Stimulated activated CD4-positive, alpha-beta T cell treated with anti-CD3 and anti-CD28 coated beads, Interleukin-4, amount 100 ng/mL, for 1 hour (primary cell): ENCODE measurements at regions not wholly inside any gene's neighbourhood (a gene's known extent, or its start where the extent isn't known, plus 50 kb on each side); places are given as distances from the start of the nearest gene placed in this dataset.
"Not testable (repeated sequence)": the region's sequence is repeated elsewhere in the genome, so short reads cannot be mapped to it uniquely, and the experiment has no call there.

ENCODE experiments used
- DNase-seq: peaks from one replicate; pipeline ENCODE4 v3.0.0-alpha.2; 2020

- no peak for DNase-seq
Observed at GRCh38 chr6:170232186-170233002, 58.5 kb downstream of the DLL1 start.

DNA sequence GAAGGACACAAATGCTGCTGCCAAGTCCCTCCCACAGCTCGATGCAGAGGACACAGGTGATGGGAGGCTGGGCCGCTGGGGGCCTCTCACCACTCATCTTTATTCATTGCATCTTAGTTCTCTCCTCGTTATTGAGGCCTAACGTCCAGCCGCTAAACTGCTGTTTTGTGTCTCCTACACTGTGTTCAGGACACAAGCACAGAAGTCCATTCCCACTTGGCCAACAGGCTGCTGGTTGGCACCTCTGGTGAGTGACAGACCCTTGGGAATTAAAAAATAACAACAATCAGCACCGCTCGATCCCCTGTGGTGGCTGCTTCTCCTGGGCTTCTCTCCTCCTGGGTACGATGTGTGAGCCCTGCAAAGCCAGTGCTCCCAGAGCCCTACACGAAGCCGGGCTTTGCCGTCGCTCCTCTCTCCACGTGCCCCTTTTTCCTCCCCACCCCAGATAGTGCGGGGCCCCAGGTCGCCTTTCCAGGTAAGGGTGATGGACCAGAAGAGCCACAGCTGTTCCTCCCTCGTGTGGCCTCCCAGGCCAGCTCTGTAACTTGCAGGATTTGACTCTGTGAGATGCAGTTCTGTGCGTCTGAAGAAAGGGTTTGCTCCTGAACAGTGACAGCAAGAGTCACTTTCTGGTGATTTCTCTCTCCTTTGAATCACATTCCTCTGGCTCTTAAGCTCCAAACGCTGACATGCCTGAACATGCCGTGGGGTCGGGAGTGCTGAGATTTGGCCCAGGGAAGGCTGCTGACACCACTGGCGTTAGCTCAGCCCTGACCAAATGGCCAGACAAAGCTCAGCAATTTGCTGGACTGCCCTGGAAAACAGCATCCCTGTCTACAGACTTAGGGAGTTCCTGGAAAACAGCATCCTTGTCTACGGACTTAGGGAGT is 59.3 kb downstream of the DLL1 start:
- no peak for DNase-seq

DNA sequence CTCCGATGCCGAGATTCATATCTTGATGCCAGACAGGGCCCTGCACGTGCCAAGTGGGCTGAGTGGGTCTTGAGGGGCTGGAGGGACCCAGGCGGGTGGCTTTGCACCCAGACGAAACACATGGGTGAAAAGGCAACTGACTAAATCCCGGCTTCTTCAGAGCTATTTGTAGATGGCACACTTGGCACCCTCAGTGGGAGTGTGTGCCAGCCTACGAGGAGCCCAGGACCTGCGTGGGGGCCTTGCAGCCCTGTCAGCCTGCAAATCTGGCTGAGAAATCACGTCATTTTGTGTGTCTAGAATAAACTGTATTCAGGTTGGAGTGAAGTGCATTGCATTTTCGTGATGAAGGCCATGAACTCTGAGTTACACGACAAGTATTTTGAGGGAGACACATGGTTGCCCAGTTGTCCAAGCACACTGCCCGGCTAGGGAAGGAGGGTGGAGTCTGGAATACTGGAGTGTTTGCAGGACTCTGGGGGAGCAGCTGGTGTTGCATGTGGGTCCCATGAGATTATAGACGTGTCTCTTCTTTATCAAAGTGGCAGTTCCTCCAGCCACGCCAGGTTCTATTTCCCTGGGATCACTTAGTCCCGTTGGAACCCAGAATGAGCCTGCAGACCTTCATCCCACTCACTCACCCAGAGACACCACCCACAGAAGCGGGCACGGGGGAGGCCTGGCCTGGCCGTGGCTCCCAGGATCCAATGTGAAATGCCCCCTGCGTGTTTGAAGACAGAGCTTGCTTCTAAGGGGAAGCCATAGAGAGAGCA is 60.2 kb downstream of the DLL1 start:
- DNase-seq: no peak

GRCh38 chr6:170229851-170230519 is 60.9 kb downstream of the DLL1 start:
- DNase-seq: no peak

GRCh38 chr6:170229396-170229795 is 61.5 kb downstream of the DLL1 start:
- no peak for DNase-seq

- no peak for DNase-seq
Observed at GRCh38 chr6:170228946-170229310, 62.0 kb downstream of the DLL1 start.

GRCh38 chr6:170227996-170228945 is 62.6 kb downstream of the DLL1 start:
- DNase-seq: no peak

DNA sequence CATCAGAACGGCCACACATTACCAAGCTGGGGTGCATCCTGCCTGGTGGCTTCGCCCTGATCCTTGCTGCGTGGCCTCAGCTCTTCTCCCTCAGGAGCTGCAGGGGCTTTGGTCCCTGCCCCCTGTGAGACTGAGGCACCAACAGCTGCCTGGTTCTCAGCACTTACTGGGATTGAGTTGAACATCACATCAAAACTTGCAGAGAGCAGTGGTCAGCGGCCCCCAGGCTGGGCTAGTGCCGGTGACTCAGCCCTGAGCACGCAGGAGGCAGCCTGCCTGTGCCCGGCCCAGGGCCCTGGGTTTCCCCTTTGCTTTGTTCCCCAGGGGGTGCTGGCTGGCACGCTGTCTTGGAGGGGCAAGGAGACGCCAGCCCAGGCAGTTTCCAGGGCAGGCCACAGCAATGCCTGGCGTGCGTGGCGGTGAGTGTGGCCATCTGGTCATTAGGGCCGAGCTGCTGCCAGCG is 63.3 kb downstream of the DLL1 start:
- DNase-seq: no peak

- no peak for DNase-seq
Observed at GRCh38 chr6:170226647-170227046, 64.2 kb downstream of the DLL1 start.

DNA sequence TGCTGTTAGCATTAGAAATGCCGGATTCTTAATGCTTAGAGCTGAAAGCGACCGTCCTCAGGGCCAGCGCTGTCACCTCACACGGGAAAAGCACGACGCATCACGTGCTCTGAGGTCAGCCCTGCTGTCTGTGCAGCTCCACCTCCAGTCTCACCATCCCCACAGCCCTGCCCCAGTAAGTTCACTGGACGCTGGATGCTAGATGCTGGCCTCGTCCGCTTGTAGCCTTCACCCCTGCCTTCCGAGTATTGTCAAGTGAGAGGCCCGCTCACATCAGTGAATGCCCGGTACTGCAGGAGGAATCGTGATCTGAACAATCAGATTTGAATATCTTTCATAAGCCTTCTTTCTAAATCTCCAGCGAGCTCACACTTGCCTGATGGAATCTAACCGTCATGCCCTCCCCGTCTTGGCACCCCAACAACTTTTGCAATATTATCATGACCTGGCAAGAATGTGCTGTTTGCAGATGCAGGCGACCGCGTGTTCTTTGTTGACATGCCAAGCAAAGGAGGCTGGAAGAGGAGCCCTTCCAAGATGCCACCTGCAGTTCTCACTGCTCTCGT is 64.9 kb downstream of the DLL1 start:
- no peak for DNase-seq

- DNase-seq: no peak
Observed at GRCh38 chr6:170224694-170225660, 65.9 kb downstream of the DLL1 start.

DNA sequence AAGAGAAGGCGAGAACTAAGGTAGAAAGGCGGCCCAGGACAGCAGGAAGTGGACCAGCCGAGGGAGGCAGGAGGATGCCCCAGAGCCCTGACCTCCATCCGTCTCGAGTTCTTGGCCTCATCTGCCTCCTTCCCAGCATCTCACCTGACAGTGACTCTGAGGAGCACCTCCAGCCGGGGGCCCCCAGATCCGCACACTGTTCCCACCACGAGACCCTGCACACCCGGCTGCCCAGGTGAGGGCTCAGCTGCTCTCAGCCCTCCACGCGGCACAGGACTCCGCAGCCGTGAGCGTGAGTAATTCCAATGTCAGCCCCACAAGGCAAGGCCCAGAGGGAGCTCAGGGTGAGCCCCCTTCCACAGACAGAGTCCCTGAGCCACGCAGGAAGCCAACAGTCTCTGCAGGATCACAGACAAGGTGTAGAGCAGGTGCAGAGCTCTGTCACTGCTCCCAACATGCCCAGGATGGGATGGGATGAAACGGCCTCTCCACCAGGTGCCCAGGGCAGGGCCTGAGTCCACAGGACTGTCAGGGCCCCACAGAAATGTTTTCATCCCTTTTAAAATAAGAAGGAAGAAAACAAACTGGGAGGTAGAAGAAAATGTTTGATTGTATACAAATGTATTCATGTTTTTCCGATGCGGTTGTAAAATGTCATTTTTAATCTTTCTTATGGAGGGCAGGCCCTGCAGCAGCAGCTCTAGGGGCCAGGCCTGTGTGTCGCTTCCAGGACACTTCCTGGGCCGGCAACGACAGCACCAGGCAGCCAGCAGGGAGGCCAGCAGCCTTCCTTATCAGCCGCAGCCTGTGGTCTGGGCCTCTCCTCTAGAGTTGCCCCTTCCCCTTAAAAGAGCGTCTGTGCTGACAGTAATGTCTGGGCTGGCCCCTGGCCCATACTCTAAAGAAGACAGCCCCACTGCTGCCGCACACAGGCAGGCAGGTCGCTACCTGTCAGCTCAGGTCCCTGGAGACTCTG is 66.9 kb downstream of the DLL1 start:
- no peak for DNase-seq

GRCh38 chr6:170222498-170223471 is 68.1 kb downstream of the DLL1 start:
- no peak for DNase-seq

- no peak for DNase-seq
Observed at GRCh38 chr6:170221753-170222400, 69.0 kb downstream of the DLL1 start.

- DNase-seq: no peak
Observed at GRCh38 chr6:170221052-170221752, 69.7 kb downstream of the DLL1 start.

GRCh38 chr6:170213637-170214018 is 77.2 kb downstream of the DLL1 start:
- DNase-seq: not testable (repeated sequence)
